SW 1271 (cell line): ENCODE measurements at regions not wholly inside any gene's neighbourhood (a gene's known extent, or its start where the extent isn't known, plus 50 kb on each side); places are given as distances from the start of the nearest gene placed in this dataset.
"Not testable (repeated sequence)": the region's sequence is repeated elsewhere in the genome, so short reads cannot be mapped to it uniquely, and the experiment has no call there.

Source experiments
- DNase-seq, 2 experiments: peaks; one replicate each; lab custom pipeline; 2025; lab: John Stamatoyannopoulos, UW

GRCh38 chr12:131576734-131577133 is 134.2 kb upstream of the SFSWAP start:
- DNase-seq, result not testable (repeated sequence)

DNA sequence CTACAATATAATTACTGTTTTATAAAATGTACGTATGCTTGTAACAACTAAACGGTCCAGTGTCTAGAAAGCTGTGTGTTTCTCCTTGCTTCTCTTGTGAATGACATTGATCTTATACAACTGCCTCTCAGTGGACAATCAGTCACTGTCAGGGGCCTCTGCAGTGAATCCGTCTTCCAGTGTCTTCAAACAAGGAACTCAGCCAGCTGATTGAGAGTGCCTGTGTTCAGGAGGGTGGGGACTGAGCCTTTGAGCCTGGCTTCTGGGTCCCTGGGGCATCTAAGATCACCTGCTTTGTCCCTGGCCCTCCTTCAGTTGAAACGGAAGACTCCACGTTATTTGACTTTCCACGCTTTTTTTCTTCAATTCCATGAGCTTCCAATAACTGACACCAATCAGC is 133.1 kb upstream of the SFSWAP start:
- DNase-seq, result no peak

DNA sequence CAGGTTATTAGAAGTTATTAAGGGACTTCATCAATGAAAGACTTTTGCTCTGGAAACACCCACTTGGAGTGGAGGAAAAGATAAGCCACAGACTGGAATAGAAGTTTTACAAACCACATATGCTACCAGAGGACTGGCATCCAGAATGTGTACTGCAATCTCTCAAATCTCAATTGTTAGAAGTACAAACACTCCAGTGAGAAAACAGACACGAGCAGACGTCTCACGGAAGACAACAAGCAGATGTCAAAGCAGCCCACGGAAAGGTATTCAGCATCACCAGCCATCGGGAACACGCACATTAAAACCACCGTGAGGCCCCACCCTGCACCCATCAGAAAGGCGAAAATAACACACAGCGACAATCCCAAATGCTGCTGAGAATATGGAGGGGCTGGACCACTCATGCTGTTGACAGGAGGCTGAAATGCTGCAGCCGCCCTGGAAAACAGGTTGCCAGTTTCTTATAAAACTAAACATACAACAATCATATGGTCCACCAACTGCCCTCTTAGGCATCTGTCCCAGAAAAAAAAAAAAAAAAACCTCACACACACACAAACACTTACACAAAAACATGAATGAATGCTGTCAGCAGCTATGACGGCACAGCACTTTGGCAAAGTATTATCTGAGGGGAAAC is 131.9 kb upstream of the SFSWAP start:
- no peak for DNase-seq

GRCh38 chr12:131583090-131583712 is 127.7 kb upstream of the SFSWAP start:
- no peak for DNase-seq

DNA sequence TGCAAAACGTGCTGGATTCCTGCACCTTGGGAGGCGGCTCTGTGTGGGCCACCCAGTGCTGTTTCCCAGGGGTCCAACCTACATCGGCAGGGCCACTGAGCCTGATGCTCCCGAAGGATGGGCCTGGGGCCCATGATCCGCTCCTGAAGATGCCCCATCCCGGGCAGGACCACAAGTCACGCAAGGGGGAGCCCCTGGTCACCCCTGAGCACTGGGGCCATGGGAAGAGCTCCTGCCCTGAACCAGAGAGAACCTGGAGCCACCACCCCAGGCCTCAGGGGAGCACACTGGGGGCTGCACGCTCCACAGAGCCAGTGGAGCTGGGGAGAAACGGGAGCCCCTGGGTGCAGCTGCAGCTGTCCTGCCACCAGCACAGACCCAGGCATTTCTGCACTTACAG is 124.6 kb upstream of the SFSWAP start:
- DNase-seq, result no peak

- no peak for DNase-seq
These were observed 124.1 kb upstream of the SFSWAP start for GRCh38 chr12:131586761-131587160.

DNA sequence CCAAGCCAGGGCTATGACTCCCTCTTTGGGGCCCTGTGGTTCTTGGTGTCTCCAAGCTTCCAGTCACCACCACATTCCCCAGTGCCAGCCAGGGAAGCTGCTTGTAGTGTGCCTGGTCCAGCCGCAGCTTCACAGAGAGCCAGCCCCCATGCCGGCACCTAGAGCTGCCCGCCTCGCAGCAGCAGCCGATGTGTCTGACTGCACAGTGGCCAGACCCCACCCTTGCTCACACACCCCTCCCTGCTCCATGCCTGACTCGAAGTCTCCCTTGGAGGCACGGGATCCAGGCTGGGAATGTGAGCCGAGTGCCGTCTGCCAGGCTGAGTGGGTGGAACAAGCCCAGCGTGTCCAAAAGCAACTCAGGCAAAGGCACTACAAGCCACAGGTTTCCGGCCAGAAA is 123.3 kb upstream of the SFSWAP start:
- DNase-seq, result no peak

- no peak for DNase-seq
These were observed 121.5 kb upstream of the SFSWAP start for GRCh38 chr12:131589221-131589897.

DNA sequence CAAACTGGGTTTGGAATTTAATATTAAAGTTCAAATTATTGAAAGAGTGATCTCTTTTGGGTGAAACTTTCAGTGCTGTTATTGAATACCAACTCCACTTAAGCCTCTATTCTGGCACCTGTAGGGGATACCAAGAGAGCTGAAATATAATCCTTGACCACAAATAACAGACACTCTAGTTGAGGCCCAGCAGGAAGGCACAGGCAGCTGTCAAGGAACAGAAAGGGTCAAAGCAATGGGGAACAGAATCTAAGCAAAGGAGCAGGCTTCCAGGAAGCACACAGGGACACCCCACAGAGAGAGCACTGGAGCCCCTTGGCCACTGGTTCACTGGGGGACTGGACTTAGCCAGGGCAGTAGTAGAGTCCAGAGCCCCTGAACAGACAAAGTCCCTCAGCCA is 120.9 kb upstream of the SFSWAP start:
- no peak for DNase-seq

DNA sequence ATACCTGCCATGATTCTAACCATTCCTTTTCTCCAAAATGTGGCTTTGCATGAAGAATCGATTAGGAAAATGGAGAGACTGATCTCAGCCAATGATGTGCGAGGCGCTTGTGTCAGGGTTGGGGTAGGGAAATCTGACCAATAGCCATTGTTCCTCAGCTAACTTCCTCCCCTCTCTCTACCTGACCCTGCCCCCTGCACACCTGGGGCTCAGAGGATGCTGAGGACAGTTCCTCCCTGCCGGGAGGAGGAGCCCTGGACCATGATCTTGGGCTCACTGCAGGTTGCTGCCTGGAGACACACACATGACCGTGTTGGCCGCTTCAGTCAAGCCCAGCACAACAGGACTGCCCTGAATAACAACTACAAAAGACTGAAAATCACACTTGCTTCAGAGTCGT is 119.8 kb upstream of the SFSWAP start:
- no peak for DNase-seq

GRCh38 chr12:131591714-131592709 is 118.9 kb upstream of the SFSWAP start:
- DNase-seq, result no peak

DNA sequence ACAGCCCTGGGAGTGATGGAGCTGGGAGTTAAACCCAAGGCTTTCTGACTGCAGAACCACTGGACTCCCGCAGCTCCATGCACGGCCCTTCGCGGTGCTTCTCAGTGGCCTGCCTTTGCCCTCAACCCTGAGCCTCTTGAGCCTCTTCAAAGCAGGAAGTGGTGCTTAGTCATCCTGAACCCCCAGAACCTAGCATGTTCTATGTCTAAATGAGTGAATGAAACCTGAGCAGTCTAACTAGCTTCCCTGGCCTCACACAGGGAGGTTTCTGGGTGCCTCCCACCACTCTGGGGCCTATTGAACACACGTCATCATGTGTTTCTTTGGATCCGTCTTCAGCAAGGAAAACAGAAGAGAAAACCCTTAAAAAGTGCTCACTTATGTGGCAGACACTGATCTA is 117.9 kb upstream of the SFSWAP start:
- no peak for DNase-seq

DNA sequence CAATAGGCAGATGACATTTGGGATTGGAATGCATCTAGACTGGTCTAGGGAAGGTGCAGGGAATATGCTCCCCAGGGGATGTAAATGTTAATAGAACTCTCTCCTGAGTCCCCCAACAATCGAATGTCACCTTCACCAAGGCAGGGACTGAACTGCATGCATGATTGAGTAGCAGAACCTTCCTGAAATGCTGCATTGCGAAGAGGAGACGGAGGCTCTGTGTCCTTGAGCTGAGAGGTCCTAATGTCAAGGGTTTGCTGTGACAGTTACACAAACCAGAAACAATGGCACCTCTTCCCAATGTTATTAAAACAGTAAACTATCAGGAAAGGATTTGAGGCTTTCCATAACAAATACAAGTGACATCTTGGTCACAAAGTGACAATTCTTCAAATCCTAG is 117.5 kb upstream of the SFSWAP start:
- no peak for DNase-seq

DNA sequence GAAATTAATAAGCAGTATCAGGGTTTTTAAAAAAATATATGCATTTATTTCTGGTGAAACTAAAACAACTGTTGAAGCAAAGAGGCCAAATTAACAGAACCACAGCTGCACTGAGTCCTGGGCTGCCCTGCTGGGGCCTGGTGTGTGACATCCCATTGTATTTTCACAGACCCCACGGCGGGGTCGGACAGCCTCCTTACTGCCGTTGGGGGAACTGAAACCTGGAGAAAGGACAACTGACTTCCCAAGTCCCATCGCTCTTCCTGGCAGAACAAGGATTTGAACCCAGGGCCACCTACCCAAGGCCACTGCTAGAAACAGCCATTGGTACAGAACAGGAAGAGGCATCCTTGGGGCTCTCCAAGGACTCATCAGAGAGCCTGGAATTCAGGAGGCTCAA is 114.8 kb upstream of the SFSWAP start:
- DNase-seq, result no peak

DNA sequence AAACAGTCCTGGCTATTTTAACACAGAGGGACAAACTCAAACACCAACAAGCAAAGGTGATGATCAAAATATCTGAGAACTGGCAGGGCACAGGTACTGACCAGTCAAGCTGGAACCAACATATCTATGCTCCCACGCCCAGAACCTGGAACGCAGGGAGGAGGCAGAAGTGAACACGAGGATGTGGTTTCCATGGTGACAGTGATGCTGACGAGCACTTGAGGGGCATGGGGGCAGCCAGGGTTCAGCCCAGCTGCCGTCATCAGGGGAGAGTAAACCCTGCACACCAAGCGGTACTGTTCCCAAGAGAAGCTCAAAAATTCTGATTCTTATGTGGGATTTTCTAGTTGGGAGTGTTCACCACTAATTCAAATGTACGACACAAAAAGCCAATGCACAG is 113.6 kb upstream of the SFSWAP start:
- no peak for DNase-seq

GRCh38 chr12:131598717-131599116 is 112.2 kb upstream of the SFSWAP start:
- DNase-seq, result no peak

DNA sequence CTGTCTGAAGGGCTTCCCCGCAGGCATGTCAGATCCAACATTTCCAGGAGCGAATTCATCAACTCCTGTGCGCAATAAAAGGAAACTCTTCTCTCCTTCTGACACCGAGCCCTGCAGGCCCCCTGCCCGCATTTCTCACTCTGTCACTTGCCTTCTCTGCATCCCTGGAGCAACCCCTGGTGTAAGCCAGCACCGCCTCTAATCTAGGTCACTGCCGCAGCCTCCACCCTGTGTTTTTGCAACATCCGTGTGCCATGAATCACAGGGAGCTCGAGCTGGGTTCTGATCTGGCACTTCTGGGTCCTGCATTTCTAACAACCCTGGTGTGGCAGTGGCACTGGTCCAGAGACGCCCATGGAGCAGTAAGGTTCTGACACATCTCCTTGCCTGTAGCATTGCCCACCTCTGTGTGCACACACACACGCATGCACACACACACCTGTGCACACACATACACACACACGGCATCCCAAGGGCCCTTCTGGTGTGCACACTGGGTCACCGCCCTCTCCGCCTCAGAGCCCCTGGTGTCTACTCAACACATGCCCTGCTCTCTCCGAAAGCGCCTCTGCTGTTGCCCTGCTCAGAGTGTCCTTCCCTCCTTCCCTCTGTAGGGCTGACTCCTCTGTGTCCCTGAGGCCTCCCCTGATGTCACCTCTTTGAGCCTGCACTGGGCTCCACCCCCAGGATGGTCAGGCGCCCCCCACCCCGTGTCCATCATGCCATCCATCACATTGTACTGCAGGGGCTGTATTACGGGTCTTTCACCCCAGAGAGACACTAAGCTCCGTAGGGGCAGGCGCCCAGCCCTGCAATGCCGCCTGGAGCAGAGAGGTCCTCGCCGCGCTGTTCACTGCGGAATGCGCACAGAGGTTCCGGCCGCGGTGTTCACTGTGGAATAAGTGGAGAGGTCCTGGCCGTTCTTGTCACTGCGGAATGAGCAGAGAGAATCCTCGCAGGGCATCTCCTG is 111.4 kb upstream of the SFSWAP start:
- no peak for DNase-seq

GRCh38 chr12:131600160-131600532 is 110.7 kb upstream of the SFSWAP start:
- DNase-seq, result no peak

DNA sequence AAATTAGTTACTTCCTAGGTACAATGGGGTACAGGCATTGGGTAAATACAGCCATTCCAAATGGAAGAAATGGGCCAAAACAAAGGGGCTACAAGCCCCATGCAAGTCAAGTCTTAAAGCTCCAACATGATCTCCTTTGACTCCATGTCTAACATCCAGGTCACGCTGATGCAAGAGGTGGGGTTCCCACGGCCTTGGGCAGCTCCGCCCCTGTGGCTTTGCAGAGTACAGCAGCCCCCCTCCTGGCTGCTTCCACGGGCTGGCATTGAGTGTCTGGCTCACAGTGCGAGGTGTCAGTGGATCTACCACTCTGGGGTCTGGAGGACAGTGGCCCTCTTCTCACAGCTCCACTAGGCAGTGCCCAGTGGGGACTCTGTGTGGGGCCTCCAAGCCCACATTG is 109.4 kb upstream of the SFSWAP start:
- DNase-seq, result not testable (repeated sequence)

DNA sequence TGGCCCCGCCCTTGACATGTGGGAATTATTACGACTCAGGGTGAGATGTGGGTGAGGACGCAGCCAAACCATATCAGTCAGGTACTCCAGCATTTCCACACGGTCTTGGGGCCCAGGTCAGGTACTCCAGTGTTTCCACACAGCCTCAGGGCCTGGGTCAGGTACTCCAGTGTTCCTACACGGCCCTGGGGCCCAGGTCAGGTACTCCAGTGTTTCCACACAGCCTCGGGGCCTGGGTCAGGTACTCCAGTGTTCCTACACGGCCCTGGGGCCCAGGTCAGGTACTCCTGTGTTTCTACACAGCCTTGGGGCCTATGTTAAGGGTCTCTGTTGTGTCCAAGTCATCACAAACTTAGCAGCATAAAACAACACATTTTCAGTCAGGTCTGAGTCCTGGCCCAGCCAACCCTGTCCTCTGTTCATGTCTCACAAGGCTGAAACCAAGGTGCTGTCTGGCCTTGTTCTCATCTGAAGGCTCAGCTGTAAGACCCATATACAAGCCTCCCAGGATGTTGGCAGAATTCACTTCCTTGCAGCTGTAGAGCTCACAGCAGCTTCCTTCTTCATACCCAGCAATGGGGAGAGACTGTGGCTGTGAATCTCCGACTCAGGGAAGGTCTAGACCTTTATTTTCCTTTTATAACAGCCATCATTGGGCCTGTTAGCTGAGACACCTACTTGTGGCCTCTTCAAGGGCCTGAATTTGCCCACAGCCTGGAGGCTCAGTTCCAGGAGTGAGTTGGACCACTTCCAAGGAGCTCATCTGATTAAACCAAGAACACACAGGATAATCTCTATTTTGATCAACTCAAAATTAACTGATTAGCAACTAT is 107.6 kb upstream of the SFSWAP start:
- no peak for DNase-seq
